Fibroblast of skin of scalp (primary cell): ENCODE measurements at regions not wholly inside any gene's neighbourhood (a gene's known extent, or its start where the extent isn't known, plus 50 kb on each side); places are given as distances from the start of the nearest gene placed in this dataset.
"Not testable (repeated sequence)": the region's sequence is repeated elsewhere in the genome, so short reads cannot be mapped to it uniquely, and the experiment has no call there.

Experiments used
- DNase-seq: peaks from one replicate; pipeline ENCODE4 v3.0.0-alpha.2; 2013

GRCh38 chr5:130817598-130818384 is 347.3 kb downstream of the HINT1 start:
- not testable (repeated sequence) for DNase-seq

- no peak for DNase-seq
Measured at GRCh38 chr5:130815246-130815645, 349.8 kb downstream of the HINT1 start.

- DNase-seq: no peak
Measured at GRCh38 chr5:130808691-130809090, 356.4 kb downstream of the HINT1 start.

- no peak for DNase-seq
Measured at GRCh38 chr5:130805648-130806047, 359.4 kb downstream of the HINT1 start.

- DNase-seq: no peak
Measured at GRCh38 chr5:130805036-130805435, 360.0 kb downstream of the HINT1 start.

- no peak for DNase-seq
Measured at GRCh38 chr5:130801963-130802362, 363.1 kb downstream of the HINT1 start.

GRCh38 chr5:130799015-130799414 is 366.0 kb downstream of the HINT1 start:
- no peak for DNase-seq

GRCh38 chr5:130797303-130797702 is 367.8 kb downstream of the HINT1 start:
- no peak for DNase-seq

- DNase-seq: no peak
Measured at GRCh38 chr5:130796902-130797301, 368.2 kb downstream of the HINT1 start.

GRCh38 chr5:130796032-130796431 is 369.0 kb downstream of the HINT1 start:
- DNase-seq: no peak

- no peak for DNase-seq
Measured at GRCh38 chr5:130795037-130795436, 370.0 kb downstream of the HINT1 start.

- DNase-seq: no peak
Measured at GRCh38 chr5:130777794-130778193, 387.3 kb downstream of the HINT1 start.

- no peak for DNase-seq
Measured at GRCh38 chr5:130773813-130774212, 391.2 kb downstream of the HINT1 start.

- no peak for DNase-seq
Measured at GRCh38 chr5:130762031-130762430, 403.0 kb downstream of the HINT1 start.

- no peak for DNase-seq
Measured at GRCh38 chr5:130759061-130759460, 406.0 kb downstream of the HINT1 start.

- DNase-seq: peak; percentile 24
Measured at GRCh38 chr5:130747556-130747955, 417.5 kb downstream of the HINT1 start.

- not testable (repeated sequence) for DNase-seq
Measured at GRCh38 chr5:130746641-130747040, 418.4 kb downstream of the HINT1 start.

- DNase-seq: no peak
Measured at GRCh38 chr5:130743092-130743491, 422.0 kb downstream of the HINT1 start.

- no peak for DNase-seq
Measured at GRCh38 chr5:130740047-130740569, 424.9 kb downstream of the HINT1 start.

GRCh38 chr5:130731839-130732238 is 433.2 kb downstream of the HINT1 start:
- no peak for DNase-seq

GRCh38 chr5:130729541-130729940 is 435.5 kb downstream of the HINT1 start:
- DNase-seq: no peak

GRCh38 chr5:130727830-130728229 is 437.2 kb downstream of the HINT1 start:
- DNase-seq: no peak

GRCh38 chr5:130724658-130725057 is 440.4 kb downstream of the HINT1 start:
- DNase-seq: no peak

GRCh38 chr5:130720355-130720754 is 444.7 kb downstream of the HINT1 start:
- DNase-seq: peak; percentile 63

- DNase-seq: peak; percentile 28
Measured at GRCh38 chr5:130715541-130715940, 449.5 kb downstream of the HINT1 start.
